ENCODE measurements at regions not wholly inside any gene's neighbourhood (a gene's known extent, or its start where the extent isn't known, plus 50 kb on each side); places are given as distances from the start of the nearest gene placed in this dataset.

GRCh38 chr2:221897718-221898117 is 325.6 kb upstream of the EPHA4 start:
- WGBS (ENCODE audit: low lambda C conversion rate) = 2% methylated on average over 3 of the region's 3 CpGs
- no peak overlapping the region for H3K27ac ChIP-seq (ENCODE audit: extremely low read length, insufficient read depth, low read length)
- intact Hi-C loops (cut with micrococcal nuclease; ENCODE audit: unreplicated experiment) (no loop called here), in situ Hi-C loops (cut with HindIII; ENCODE audit: extremely low pct_ligation_motif_present, low pct_unique_long_range_greater_than_20kb) (no loop called here)
- H3K9ac ChIP-seq (ENCODE audit: insufficient read depth, low read depth, low read length) = no peak overlapping the region
- no peaks in the 10 kb centered on the region for H3K79me2 ChIP-seq (ENCODE audit: insufficient read depth, low read length)
- POLR2A ChIA-PET = no interaction called here
- TF ChIP-seq ZNF354B (CRISPR knock-in tag; IDR thresholded peaks at IDR 0.05) = no peak
- no peak for TF ChIP-seq ZNF468 (CRISPR knock-in tag; IDR thresholded peaks at IDR 0.05)
- no peak for TF ChIP-seq YY1 (IDR thresholded peaks at IDR 0.05; ENCODE audit: insufficient read depth, insufficient replicate concordance, low read depth, low read length)
- TF ChIP-seq ZSCAN21 (CRISPR knock-in tag; IDR thresholded peaks at IDR 0.05; ENCODE audit: borderline replicate concordance) = no peak
- no peaks in the 10 kb centered on the region for H3K4me1 ChIP-seq (ENCODE audit: insufficient read depth, low read length)
- DNase-seq (ENCODE audit: low spot score) = no peak
- H3K36me3 ChIP-seq (replicated peaks in 1 of 2; ENCODE audit: control insufficient read depth in 1 of 2, insufficient read depth in 2 of 2, low read length in 2 of 2) = no peaks in the 10 kb centered on the region
- FAIRE-seq = no peak
- CTCF ChIA-PET (ENCODE audit: low intra/inter-chr PET ratio, low total read pairs) = no interaction called here
- H3K27me3 ChIP-seq (ENCODE audit: control insufficient read depth in 1 of 2, insufficient read depth in 2 of 2, low read length in 2 of 2) = no peaks in the 10 kb centered on the region
- H2AFZ ChIP-seq (ENCODE audit: low read length) = no peak overlapping the region
- no peak overlapping the region for H3K4me3 ChIP-seq (replicated peaks in 1 of 3; ENCODE audit: insufficient read depth in 1 of 3, low read depth in 2 of 3, low read length in 3 of 3)
- no peaks in the 10 kb centered on the region for H4K20me1 ChIP-seq (ENCODE audit: insufficient read depth, low read length)
- peaks cover 9% of the 10 kb centered on the region; the same call in 1 of the 2 replicates for H3K9me3 ChIP-seq (ENCODE audit: low read length)
- no peak overlapping the region for H3K4me2 ChIP-seq (ENCODE audit: low read depth, low read length)
- BruUV-seq (replicated peaks) = no TSS peak
- ATAC-seq = no peak

- intact Hi-C loops (cut with micrococcal nuclease; ENCODE audit: unreplicated experiment) = no loop called here
- Histone ChIP-seq H2AFZ (ENCODE audit: low read length) (no peak overlapping the region), H3K4me2 (ENCODE audit: low read depth, low read length) (no peak overlapping the region), H3K27me3 (ENCODE audit: control insufficient read depth in 1 of 2, insufficient read depth in 2 of 2, low read length in 2 of 2) (no peaks in the 10 kb centered on the region), H3K9ac (ENCODE audit: insufficient read depth, low read depth, low read length) (no peak overlapping the region), H3K4me3 (replicated peaks in 1 of 3; ENCODE audit: insufficient read depth in 1 of 3, low read depth in 2 of 3, low read length in 3 of 3) (no peak overlapping the region), H3K36me3 (replicated peaks in 1 of 2; ENCODE audit: control insufficient read depth in 1 of 2, insufficient read depth in 2 of 2, low read length in 2 of 2) (no peaks in the 10 kb centered on the region), H4K20me1 (ENCODE audit: insufficient read depth, low read length) (no peaks in the 10 kb centered on the region), H3K27ac (ENCODE audit: extremely low read length, insufficient read depth, low read length) (no peak overlapping the region), H3K9me3 (ENCODE audit: low read length) (peaks cover 9% of the 10 kb centered on the region; the same call in 1 of the 2 replicates), H3K4me1 (ENCODE audit: insufficient read depth, low read length) (no peaks in the 10 kb centered on the region), H3K79me2 (ENCODE audit: insufficient read depth, low read length) (no peaks in the 10 kb centered on the region)
- ATAC-seq (no peak; the same call in 2 of the 3 replicates), DNase-seq (ENCODE audit: low spot score) (no peak), FAIRE-seq (no peak)
- WGBS (ENCODE audit: low lambda C conversion rate) = 5% methylated on average over 10 of the region's 10 CpGs
- TF ChIP-seq ZNF263 (CRISPR knock-in tag; IDR thresholded peaks at IDR 0.05) (no peak), GFI1 (CRISPR knock-in tag; IDR thresholded peaks at IDR 0.05; ENCODE audit: borderline replicate concordance) (no peak), TEAD2 (CRISPR knock-in tag; IDR thresholded peaks at IDR 0.05) (no peak), ZNF589 (CRISPR knock-in tag; conservative IDR thresholded peaks at IDR 0.05) (no peak), ZNF777 (CRISPR knock-in tag; IDR thresholded peaks at IDR 0.05) (no peak), ELF1 (CRISPR knock-in tag; IDR thresholded peaks at IDR 0.05) (no peak), HNRNPK (IDR thresholded peaks at IDR 0.05; ENCODE audit: low read depth, low read length, poor library complexity, severe bottlenecking) (no peak), ZNF329 (CRISPR knock-in tag; IDR thresholded peaks at IDR 0.05; ENCODE audit: low read depth) (no peak)
- ChIA-PET POLR2A (no interaction called here), CTCF (ENCODE audit: low intra/inter-chr PET ratio, low total read pairs) (no interaction called here)
- no TSS peak for BruUV-seq (replicated peaks)
- in situ Hi-C loops (cut with HindIII; ENCODE audit: extremely low pct_ligation_motif_present, low pct_unique_long_range_greater_than_20kb) = no loop called here
Measured at GRCh38 chr2:221896505-221897151, 324.5 kb upstream of the EPHA4 start.

Data from HepG2 (cell line).